Skeletal muscle cell (primary cell): ENCODE measurements at regions not wholly inside any gene's neighbourhood (a gene's known extent, or its start where the extent isn't known, plus 50 kb on each side); places are given as distances from the start of the nearest gene placed in this dataset.
"Not testable (repeated sequence)": the region's sequence is repeated elsewhere in the genome, so short reads cannot be mapped to it uniquely, and the experiment has no call there.

Source experiments
- DNase-seq: peaks from one replicate; pipeline ENCODE4 v3.0.0-alpha.2; 2010; ENCODE audit warnings: low read depth
- H3K4me3 ChIP-seq: 2 replicates; pipeline ENCODE4 v1.5.1; 2011; ENCODE audit warnings: low read depth, mild to moderate bottlenecking, control low read depth, low read length, moderate library complexity

- no peak overlapping the region for H3K4me3 ChIP-seq
- no peak for DNase-seq
Observed at GRCh38 chr15:36079021-36079420, 500.4 kb upstream of the CDIN1 start.

DNA sequence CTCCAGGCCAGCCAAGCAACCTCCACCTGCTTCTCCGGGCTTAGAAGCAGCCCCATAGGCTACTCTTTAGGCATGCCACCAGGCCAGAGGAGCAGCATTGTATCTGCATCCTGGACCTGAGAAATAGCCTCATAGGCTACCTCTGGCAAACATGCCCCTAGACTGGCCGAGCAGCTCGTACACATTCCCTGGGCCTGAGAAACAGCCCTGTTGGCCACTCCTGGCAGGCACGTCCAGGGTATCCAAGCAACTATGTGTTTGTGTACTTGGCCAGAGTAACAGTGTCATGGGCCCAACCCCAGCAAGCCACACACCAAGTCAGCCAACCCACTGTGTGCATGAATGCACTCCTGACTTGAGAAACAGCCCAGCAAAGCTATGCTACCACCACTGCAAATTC, 498.7 kb upstream of the CDIN1 start:
- H3K4me3 ChIP-seq: no peak overlapping the region
- DNase-seq: no peak

DNA sequence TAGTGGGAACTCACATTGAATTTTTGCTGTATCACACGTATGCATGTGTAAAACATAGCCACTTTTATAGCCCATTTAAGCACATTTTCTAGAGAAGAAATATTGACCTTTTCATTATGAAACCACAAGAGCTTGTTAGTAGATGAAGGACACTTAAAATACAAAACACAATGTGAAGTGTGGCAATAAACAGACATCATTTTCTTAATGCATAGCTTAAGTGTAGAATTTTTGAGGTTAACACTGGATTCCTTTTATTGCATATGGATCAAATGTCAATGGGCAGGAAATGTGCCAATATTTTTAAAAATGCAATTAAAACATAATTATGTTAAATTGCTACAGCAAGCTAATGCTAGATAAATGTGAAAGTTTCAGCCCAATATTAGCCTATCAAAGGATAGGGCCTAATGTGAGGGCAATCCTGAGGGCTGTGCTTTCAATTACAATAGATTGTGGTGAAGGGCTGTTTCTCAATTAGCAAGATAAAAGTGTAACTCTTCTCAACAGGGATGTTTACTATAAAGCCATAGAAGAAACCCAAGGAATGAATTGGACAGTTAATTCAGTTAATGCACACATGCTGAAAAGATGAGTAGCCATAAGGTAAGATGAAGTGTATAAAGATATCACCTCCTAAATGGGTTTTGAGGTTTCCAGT, 489.0 kb upstream of the CDIN1 start:
- H3K4me3 ChIP-seq: no peak overlapping the region
- no peak for DNase-seq

DNA sequence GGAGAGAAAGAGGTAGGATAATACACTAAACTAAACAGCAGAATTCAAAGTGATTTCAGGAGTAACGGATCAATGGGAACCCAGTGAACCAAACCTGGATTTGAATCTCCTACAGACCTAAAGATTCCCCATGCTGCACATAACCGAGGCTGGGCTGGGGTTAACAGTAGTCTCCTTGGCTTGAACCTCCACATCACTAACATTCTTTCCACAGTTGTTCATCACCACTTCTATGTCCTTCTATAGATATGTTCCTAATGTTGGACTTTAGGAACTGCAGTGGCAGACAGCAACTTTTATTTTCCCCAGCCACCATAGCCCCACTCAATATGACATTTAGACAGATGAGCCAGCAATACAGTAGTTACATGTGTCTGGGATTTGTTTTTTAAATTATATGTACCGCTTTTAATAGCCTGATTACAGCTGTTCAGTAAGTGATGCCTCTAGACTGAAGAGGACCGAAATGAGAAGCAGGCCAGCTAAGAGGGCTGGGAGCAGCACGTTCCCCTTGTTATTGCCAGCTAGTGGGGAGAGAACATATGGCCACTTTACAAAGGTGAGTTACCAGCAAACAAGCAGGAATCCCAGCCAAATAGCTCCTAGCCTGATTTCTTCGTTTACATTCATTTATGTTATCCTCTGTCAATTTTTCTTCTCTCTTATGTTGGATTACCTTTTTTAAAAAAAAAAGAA, 472.6 kb upstream of the CDIN1 start:
- DNase-seq: no peak
- H3K4me3 ChIP-seq: no peak overlapping the region

GRCh38 chr15:36108541-36108940, 470.9 kb upstream of the CDIN1 start:
- DNase-seq: no peak
- H3K4me3 ChIP-seq: no peak overlapping the region

GRCh38 chr15:36109943-36110658, 469.3 kb upstream of the CDIN1 start:
- DNase-seq: peak; percentile 39
- no peak overlapping the region for H3K4me3 ChIP-seq

- DNase-seq: no peak
Observed at GRCh38 chr15:36110659-36110993, 468.8 kb upstream of the CDIN1 start.

DNA sequence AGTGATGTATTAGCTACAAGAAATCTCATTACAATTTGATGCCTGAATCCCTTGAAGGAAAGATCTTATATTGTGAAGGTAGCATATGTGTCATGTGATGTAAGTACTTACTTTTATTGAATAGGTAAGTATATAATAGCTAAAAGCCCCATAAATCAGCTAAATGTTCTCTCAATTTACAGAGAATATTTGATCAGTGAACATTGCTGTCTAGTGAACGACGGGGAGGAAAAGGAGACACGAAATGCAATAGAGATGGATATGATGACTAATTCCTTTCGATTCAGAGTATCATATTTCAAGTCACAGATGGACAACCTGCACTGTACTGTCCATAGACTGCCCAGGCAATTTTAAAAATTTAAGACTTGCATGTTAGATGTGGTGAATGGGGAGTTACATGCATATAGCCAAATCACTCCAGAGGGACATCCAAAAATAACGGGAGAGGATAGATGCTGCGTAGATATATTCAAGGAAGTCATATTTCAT, 462.1 kb upstream of the CDIN1 start:
- no peak for DNase-seq
- H3K4me3 ChIP-seq: no peak overlapping the region

More at GRCh38 chr15:36110659-36110993, 468.8 kb upstream of the CDIN1 start:
- H3K4me3 ChIP-seq: no peak overlapping the region

DNA sequence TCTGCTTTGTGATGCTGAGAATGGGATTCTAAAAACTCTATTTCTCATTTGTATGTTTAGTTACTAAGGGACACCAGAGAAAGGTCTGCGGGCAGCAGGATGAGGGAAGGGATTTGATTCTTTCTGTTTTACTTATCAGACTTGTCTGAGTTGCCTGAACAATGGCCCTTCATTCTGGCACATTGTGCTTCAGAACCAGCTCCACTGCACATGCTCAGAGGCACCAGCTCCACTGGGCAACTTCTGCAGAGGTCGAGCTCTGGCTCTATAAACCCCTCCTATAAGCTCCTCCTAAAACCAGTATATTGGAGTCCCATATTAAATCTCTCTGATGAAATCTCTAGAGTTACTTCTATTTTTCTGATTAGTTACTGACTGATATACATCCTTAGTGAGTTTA, 453.2 kb upstream of the CDIN1 start:
- no peak overlapping the region for H3K4me3 ChIP-seq
- no peak for DNase-seq

DNA sequence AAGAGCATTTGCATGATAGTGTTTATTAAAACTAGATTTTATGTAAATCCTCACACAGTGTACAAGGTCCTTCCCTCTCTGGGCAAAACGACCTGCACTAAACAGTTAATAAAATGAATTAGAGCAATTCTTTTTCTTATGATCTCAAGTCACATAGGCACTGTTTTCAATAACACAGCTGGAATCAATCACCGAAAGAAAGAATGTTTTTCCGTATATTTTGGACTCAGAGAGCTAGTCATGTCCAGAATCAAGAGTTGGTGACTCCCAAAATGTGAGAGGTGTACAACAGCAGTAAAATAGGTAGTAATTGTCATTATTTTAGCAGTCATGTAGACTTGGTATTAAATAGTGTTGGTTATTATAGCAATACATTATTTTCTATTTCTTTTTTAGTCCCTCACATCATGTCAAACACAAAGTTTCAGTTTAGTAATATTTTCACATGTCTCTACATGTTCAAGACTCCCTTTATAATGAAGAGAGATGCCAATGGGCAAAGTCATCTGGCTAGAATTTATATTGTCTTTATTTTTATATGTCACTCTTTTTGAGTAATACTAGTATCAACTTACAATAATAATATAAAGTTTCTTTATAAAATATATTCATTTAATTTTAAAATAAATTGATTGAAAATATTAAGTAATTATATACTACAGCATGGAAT, 448.6 kb upstream of the CDIN1 start:
- no peak for DNase-seq
- H3K4me3 ChIP-seq: no peak overlapping the region

- no peak for DNase-seq
- no peak overlapping the region for H3K4me3 ChIP-seq
Observed at GRCh38 chr15:36133742-36134141, 445.7 kb upstream of the CDIN1 start.

DNA sequence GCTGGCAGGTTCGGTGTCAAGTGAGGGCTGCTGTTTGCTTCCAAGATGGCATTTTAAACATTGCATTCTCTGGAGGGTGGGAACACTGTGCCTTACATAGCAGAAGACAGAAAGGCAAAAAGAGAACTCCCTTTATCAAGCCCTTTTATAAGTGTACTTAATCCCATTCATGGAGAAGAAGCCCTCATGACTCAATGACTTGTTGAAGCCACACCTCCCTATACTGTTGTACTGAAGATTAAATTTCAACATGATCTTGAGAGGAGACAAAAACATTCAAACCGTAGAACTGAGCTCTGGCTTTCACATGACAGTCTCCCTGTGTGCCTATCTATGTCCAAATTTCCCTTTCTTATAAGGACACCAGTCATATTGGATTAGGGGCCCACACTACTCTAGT, 443.4 kb upstream of the CDIN1 start:
- no peak for DNase-seq
- H3K4me3 ChIP-seq: no peak overlapping the region

DNA sequence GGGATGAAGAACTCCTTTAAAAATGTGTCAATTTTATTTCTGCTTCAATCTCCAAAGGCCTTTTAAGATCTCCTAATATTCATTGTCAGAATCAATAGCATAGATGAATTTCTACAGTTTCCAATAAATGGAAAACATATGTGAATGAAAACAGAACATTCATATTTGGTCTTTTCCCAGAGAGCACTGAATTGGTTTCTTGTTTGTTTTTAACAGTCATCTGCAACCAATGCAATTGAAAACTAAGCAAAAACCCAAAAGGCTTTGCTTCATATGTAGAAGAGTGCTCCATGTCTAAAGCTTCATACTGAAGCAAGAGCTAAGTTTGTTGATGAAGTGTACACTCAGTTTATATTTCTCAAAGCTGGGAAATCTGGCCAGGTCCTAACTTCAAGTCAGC, 426.5 kb upstream of the CDIN1 start:
- DNase-seq: no peak

DNA sequence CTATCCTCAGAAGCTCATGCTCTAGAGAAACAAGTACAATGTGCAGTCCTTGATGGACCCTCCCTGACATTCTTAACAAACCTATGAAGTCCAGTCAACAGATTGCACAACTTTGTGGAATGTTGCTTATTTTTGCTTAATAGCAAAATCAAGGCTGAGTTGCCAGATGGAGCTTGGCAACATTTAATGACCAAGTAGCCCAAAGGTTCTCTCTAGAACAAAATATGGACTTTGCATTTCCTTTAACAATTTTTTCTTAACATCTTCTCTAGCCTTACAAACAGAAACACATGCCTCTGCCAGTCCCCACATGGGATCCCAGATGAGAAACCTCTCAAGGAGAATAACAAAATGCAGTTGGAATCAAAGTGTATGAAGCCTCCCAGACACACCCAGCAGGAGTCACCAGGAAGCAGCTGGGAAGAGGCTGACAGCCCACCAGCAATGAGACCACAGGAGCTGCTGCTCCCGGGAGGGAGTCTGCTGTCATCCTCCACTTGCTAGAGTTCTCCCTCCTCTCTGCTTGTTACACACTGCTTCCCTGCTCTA, 422.5 kb upstream of the CDIN1 start:
- peak; percentile 31 for DNase-seq
- H3K4me3 ChIP-seq: no peak overlapping the region

More for the DNA sequence above, 426.5 kb upstream of the CDIN1 start:
- H3K4me3 ChIP-seq: no peak overlapping the region

GRCh38 chr15:36160351-36160750, 419.1 kb upstream of the CDIN1 start:
- no peak for DNase-seq

GRCh38 chr15:36161108-36161507, 418.3 kb upstream of the CDIN1 start:
- no peak overlapping the region for H3K4me3 ChIP-seq
- no peak for DNase-seq

More at GRCh38 chr15:36160351-36160750, 419.1 kb upstream of the CDIN1 start:
- H3K4me3 ChIP-seq: no peak overlapping the region

GRCh38 chr15:36161771-36162212, 417.6 kb upstream of the CDIN1 start:
- H3K4me3 ChIP-seq: no peak overlapping the region
- peak; percentile 73 for DNase-seq

DNA sequence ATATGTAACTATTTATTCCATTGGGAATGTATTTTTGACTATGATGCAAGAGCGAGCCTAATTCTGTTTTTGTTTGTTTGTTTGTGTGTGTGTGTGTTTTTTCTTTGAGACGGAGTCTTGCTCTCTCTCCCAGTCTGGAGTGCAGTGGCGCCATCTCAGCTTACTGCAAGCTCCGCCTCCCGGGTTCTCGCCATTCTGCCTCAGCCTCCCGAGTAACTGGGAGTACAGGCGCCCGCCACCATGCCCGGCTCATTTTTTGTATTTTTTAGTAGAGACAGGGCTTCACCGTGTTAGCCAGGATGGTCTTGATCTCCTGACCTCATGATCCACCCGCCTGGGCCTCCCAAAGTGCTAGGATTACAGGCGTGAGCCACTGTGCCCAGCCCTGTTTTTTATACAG, 415.4 kb upstream of the CDIN1 start:
- DNase-seq, H3K4me3 ChIP-seq: not testable (repeated sequence)

- peak; percentile 46 for DNase-seq
Observed at GRCh38 chr15:36172955-36173354, 406.5 kb upstream of the CDIN1 start.

More at GRCh38 chr15:36172955-36173354, 406.5 kb upstream of the CDIN1 start:
- H3K4me3 ChIP-seq: no peak overlapping the region
